ENCODE measurements at regions not wholly inside any gene's neighbourhood (a gene's known extent, or its start where the extent isn't known, plus 50 kb on each side); places are given as distances from the start of the nearest gene placed in this dataset.
A peak's percentile ranks its signal among the peaks of the same experiment; 100 is the strongest.

- no peak overlapping the region for H2AFZ ChIP-seq (ENCODE audit: low read depth)
These were observed 142.0 kb downstream of the TMEM18 start for GRCh38 chr2:535222-535621.

GRCh38 chr2:529852-530251 is 147.4 kb downstream of the TMEM18 start:
- no peaks in the 10 kb centered on the region for H3K27me3 ChIP-seq (ENCODE audit: insufficient read depth, low read depth)
- peak; percentile 22; the same call in 1 of the 2 replicates for TF ChIP-seq CTCF (conservative IDR thresholded peaks at IDR 0.05; ENCODE audit: low read depth, low read length)
- no peak overlapping the region for H3K27ac ChIP-seq

More at GRCh38 chr2:535222-535621, 142.0 kb downstream of the TMEM18 start:
- H3K27me3 ChIP-seq (ENCODE audit: insufficient read depth, low read depth): no peaks in the 10 kb centered on the region
- no peak overlapping the region for H3K4me3 ChIP-seq (IDR thresholded peaks at IDR 0.05; ENCODE audit: insufficient read depth, low read depth, low read length)
- H3K9ac ChIP-seq: no peak overlapping the region
- H3K36me3 ChIP-seq (ENCODE audit: insufficient read depth): no peaks in the 10 kb centered on the region
- no peaks in the 10 kb centered on the region for H4K20me1 ChIP-seq (ENCODE audit: insufficient read depth)
- H3K79me2 ChIP-seq (ENCODE audit: insufficient read depth, low read depth): no peaks in the 10 kb centered on the region
- H3K27ac ChIP-seq: no peak overlapping the region
- no peak overlapping the region for H3K4me2 ChIP-seq
- TF ChIP-seq CTCF (conservative IDR thresholded peaks at IDR 0.05; ENCODE audit: low read depth, low read length): no peak
- H3K4me1 ChIP-seq (ENCODE audit: low read depth, poor library complexity, severe bottlenecking): no peaks in the 10 kb centered on the region

GRCh38 chr2:529424-529823 is 147.8 kb downstream of the TMEM18 start:
- 0 out of 2 replicates have a peak overlapping the region, but pooled peaks have one; percentile 16 for H2AFZ ChIP-seq (ENCODE audit: low read depth)
- no peak overlapping the region for H3K4me3 ChIP-seq (IDR thresholded peaks at IDR 0.05; ENCODE audit: insufficient read depth, low read depth, low read length)
- no peak overlapping the region for H3K9ac ChIP-seq
- no peaks in the 10 kb centered on the region for H3K36me3 ChIP-seq (ENCODE audit: insufficient read depth)
- H3K4me1 ChIP-seq (ENCODE audit: low read depth, poor library complexity, severe bottlenecking): no peaks in the 10 kb centered on the region
- H3K27ac ChIP-seq: no peak overlapping the region
- H3K79me2 ChIP-seq (ENCODE audit: insufficient read depth, low read depth): no peaks in the 10 kb centered on the region
- no peak overlapping the region for H3K4me2 ChIP-seq
- H3K27me3 ChIP-seq (ENCODE audit: insufficient read depth, low read depth): no peaks in the 10 kb centered on the region
- TF ChIP-seq CTCF (conservative IDR thresholded peaks at IDR 0.05; ENCODE audit: low read depth, low read length): peak; percentile 46; the same call in 1 of the 2 replicates
- no peaks in the 10 kb centered on the region for H4K20me1 ChIP-seq (ENCODE audit: insufficient read depth)

More at GRCh38 chr2:529852-530251, 147.4 kb downstream of the TMEM18 start:
- no peak overlapping the region for H3K4me2 ChIP-seq
- no peaks in the 10 kb centered on the region for H4K20me1 ChIP-seq (ENCODE audit: insufficient read depth)
- H3K9ac ChIP-seq: no peak overlapping the region
- H3K79me2 ChIP-seq (ENCODE audit: insufficient read depth, low read depth): no peaks in the 10 kb centered on the region
- no peaks in the 10 kb centered on the region for H3K36me3 ChIP-seq (ENCODE audit: insufficient read depth)
- no peak overlapping the region for H2AFZ ChIP-seq (ENCODE audit: low read depth)
- H3K4me1 ChIP-seq (ENCODE audit: low read depth, poor library complexity, severe bottlenecking): no peaks in the 10 kb centered on the region
- H3K4me3 ChIP-seq (IDR thresholded peaks at IDR 0.05; ENCODE audit: insufficient read depth, low read depth, low read length): no peak overlapping the region

- no peak for TF ChIP-seq CTCF (conservative IDR thresholded peaks at IDR 0.05; ENCODE audit: low read depth, low read length)
- H3K27ac ChIP-seq: no peak overlapping the region
- no peaks in the 10 kb centered on the region for H3K27me3 ChIP-seq (ENCODE audit: insufficient read depth, low read depth)
- no peaks in the 10 kb centered on the region for H3K79me2 ChIP-seq (ENCODE audit: insufficient read depth, low read depth)
- H2AFZ ChIP-seq (ENCODE audit: low read depth): no peak overlapping the region
- H4K20me1 ChIP-seq (ENCODE audit: insufficient read depth): no peaks in the 10 kb centered on the region
- no peaks in the 10 kb centered on the region for H3K4me1 ChIP-seq (ENCODE audit: low read depth, poor library complexity, severe bottlenecking)
- no peak overlapping the region for H3K4me3 ChIP-seq (IDR thresholded peaks at IDR 0.05; ENCODE audit: insufficient read depth, low read depth, low read length)
- no peaks in the 10 kb centered on the region for H3K36me3 ChIP-seq (ENCODE audit: insufficient read depth)
- no peak overlapping the region for H3K9ac ChIP-seq
- no peak overlapping the region for H3K4me2 ChIP-seq
These were observed 149.6 kb downstream of the TMEM18 start for GRCh38 chr2:527581-527980.
